Osteoblast (primary cell): ENCODE measurements at regions not wholly inside any gene's neighbourhood (a gene's known extent, or its start where the extent isn't known, plus 50 kb on each side); places are given as distances from the start of the nearest gene placed in this dataset.

Experiments
- DNase-seq: peaks from one replicate; pipeline ENCODE4 v3.0.0; 2011; ENCODE audit warnings: low spot score, mixed read lengths; ENCODE audit not compliant: insufficient read length; ENCODE audit errors: missing footprints
- H2AFZ ChIP-seq: 2 replicates; pipeline ENCODE4 v1.6.0; 2011; ENCODE audit warnings: mild to moderate bottlenecking, low read length
- H3K27ac ChIP-seq: 2 replicates; pipeline ENCODE4 v1.5.1; 2011; ENCODE audit warnings: mild to moderate bottlenecking, low read depth, low read length, moderate library complexity
- H3K27me3 ChIP-seq: 2 replicates; pipeline ENCODE4 v1.6.0; 2012; ENCODE audit warnings: mild to moderate bottlenecking, control low read depth, inconsistent platforms, low read length, moderate library complexity; ENCODE audit not compliant: insufficient read depth
- H3K36me3 ChIP-seq: 2 replicates; pipeline ENCODE4 v1.5.1; 2011; ENCODE audit warnings: mild to moderate bottlenecking, low read length, control low read depth, moderate library complexity; ENCODE audit not compliant: insufficient read depth
- H3K4me1 ChIP-seq: 2 replicates; pipeline ENCODE4 v1.5.1; 2011; ENCODE audit warnings: mild to moderate bottlenecking, low read length, control low read depth, moderate library complexity; ENCODE audit not compliant: insufficient read depth
- H3K4me2 ChIP-seq: 2 replicates; pipeline ENCODE4 v1.6.0; 2011; ENCODE audit warnings: mild to moderate bottlenecking, low read length; ENCODE audit not compliant: insufficient read depth
- H3K4me3 ChIP-seq: fragments of 200-600 bp; sonication (generic); 3 replicates; pipeline ENCODE4 v1.5.1; 2012; ENCODE audit warnings: mild to moderate bottlenecking, low read length, inconsistent platforms; ENCODE audit not compliant: insufficient read depth
- H3K79me2 ChIP-seq: 2 replicates; pipeline ENCODE4 v1.6.0; 2012; ENCODE audit warnings: mild to moderate bottlenecking, low read length, control low read depth, inconsistent platforms; ENCODE audit not compliant: insufficient read depth
- H3K9me3 ChIP-seq: 2 replicates; pipeline ENCODE4 v1.5.1; 2011; ENCODE audit warnings: low read depth, low read length, control low read depth
- H4K20me1 ChIP-seq: 2 replicates; pipeline ENCODE4 v1.6.0; 2012; ENCODE audit warnings: mild to moderate bottlenecking, low read length, control low read depth; ENCODE audit not compliant: insufficient read depth
- CTCF ChIP-seq: IDR thresholded peaks from 2 replicates; pipeline ENCODE4 v1.5.1; 2011; ENCODE audit warnings: mild to moderate bottlenecking, low read depth, low read length, moderate library complexity; ENCODE audit errors: extremely low read depth

GRCh38 chr15:77710206-77710605, 77.5 kb upstream of the LINGO1 start:
- Histone ChIP-seq H3K9me3 (no peaks in the 10 kb centered on the region), H2AFZ (no peak overlapping the region), H3K4me2 (no peak overlapping the region), H4K20me1 (no peaks in the 10 kb centered on the region), H3K36me3 (no peaks in the 10 kb centered on the region), H3K4me3 (no peak overlapping the region), H3K27me3 (no peaks in the 10 kb centered on the region), H3K4me1 (no peaks in the 10 kb centered on the region), H3K79me2 (no peaks in the 10 kb centered on the region), H3K27ac (no peak overlapping the region)
- TF ChIP-seq CTCF, result no peak
- DNase-seq, result peak; percentile 68

- DNase-seq, result peak; percentile 73
- H4K20me1 ChIP-seq, result no peaks in the 10 kb centered on the region
- no peak overlapping the region for H3K27ac ChIP-seq
- peaks cover 2% of the 10 kb centered on the region for H3K27me3 ChIP-seq
- H3K4me2 ChIP-seq, result no peak overlapping the region
- no peaks in the 10 kb centered on the region for H3K9me3 ChIP-seq
- H3K4me1 ChIP-seq, result no peaks in the 10 kb centered on the region
- H2AFZ ChIP-seq, result no peak overlapping the region
- no peaks in the 10 kb centered on the region for H3K36me3 ChIP-seq
- H3K79me2 ChIP-seq, result no peaks in the 10 kb centered on the region
- no peak overlapping the region for H3K4me3 ChIP-seq
- TF ChIP-seq CTCF, result no peak
These were observed 76.6 kb upstream of the LINGO1 start for GRCh38 chr15:77709135-77709886.

GRCh38 chr15:77706482-77707244, 74.0 kb upstream of the LINGO1 start:
- H3K36me3 ChIP-seq, result no peaks in the 10 kb centered on the region
- TF ChIP-seq CTCF, result no peak
- no peak overlapping the region for H3K27ac ChIP-seq
- H3K9me3 ChIP-seq, result no peaks in the 10 kb centered on the region
- peak; percentile 35 for DNase-seq
- no peak overlapping the region for H3K4me2 ChIP-seq
- no peaks in the 10 kb centered on the region for H3K79me2 ChIP-seq
- peaks cover 2% of the 10 kb centered on the region for H3K27me3 ChIP-seq
- H4K20me1 ChIP-seq, result peaks cover 2% of the 10 kb centered on the region
- no peak overlapping the region for H2AFZ ChIP-seq
- H3K4me1 ChIP-seq, result no peaks in the 10 kb centered on the region
- H3K4me3 ChIP-seq, result no peak overlapping the region
